Activated CD4-positive, alpha-beta T cell treated with anti-CD3 and anti-CD28 coated beads for 36 hours (primary cell): ENCODE measurements at regions not wholly inside any gene's neighbourhood (a gene's known extent, or its start where the extent isn't known, plus 50 kb on each side); places are given as distances from the start of the nearest gene placed in this dataset.

Source experiments
- ATAC-seq: fragments of 200-7000 bp; cut with Tn5 transposase; one replicate; pipeline ENCODE4 v1.10.0; 2021; ENCODE audit warnings: mild to moderate bottlenecking, moderate library complexity
- CTCF ChIA-PET: fragments of 350-600 bp; sonication (Branson Sonifier 250); formaldehyde crosslinking; loops from one replicate; lab custom pipeline; 2021; ENCODE audit warnings: antibody characterized with exemption; lab: Charles Lee
- POLR2A ChIA-PET: fragments of 350-600 bp; sonication (Branson Sonifier 250); formaldehyde crosslinking; loops from one replicate; lab custom pipeline; 2021; ENCODE audit warnings: antibody characterized with exemption, inconsistent platforms; lab: Charles Lee
- DNase-seq: peaks from one replicate; pipeline ENCODE4 v3.0.0-alpha.2; 2020
- H3K27ac Mint-ChIP-seq: one replicate; pipeline ENCODE4 v1.8.0; 2021; ENCODE audit warnings: mixed read lengths
- H3K27me3 Mint-ChIP-seq: one replicate; pipeline ENCODE4 v1.8.0; 2021; ENCODE audit warnings: mixed read lengths
- H3K36me3 Mint-ChIP-seq: one replicate; pipeline ENCODE4 v1.8.0; 2021; ENCODE audit warnings: low read depth, mixed read lengths
- H3K4me1 Mint-ChIP-seq: one replicate; pipeline ENCODE4 v1.8.0; 2021; ENCODE audit warnings: mixed read lengths
- H3K4me3 Mint-ChIP-seq: one replicate; pipeline ENCODE4 v1.8.0; 2021; ENCODE audit warnings: mild to moderate bottlenecking, moderate library complexity, mixed read lengths
- H3K9me3 Mint-ChIP-seq: one replicate; pipeline ENCODE4 v1.8.0; 2021; ENCODE audit warnings: low read depth, mixed read lengths
- intact Hi-C, 2 experiments: fragments of 100-400 bp; cut with DNase I in 1 of 2; cut with micrococcal nuclease in 1 of 2; formaldehyde crosslinking; loops; one replicate each; pipeline versions ENCODE4 v1.14.2 to v1.15.1; 2022 to 2024; cut with DNase I, micrococcal nuclease

GRCh38 chr12:22993609-22994315 lies 368.8 kb downstream of the ETNK1 start:
- CTCF ChIA-PET = no interaction called here

DNA sequence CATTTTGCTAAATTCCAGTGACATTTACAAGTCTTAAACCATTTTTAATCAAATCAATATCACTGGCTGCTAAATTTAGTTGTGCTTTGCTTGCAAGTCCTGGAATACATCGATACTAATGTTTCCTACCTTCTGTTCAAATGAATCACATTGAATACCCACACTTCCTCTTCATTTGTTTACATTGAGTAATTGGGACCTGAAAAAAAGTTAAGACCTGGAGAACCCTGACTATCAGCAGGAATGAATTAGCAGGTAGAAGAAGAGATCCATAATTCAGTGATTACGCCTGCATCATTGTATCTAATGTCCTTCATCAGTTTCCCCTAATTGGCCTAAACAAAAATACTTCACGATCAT lies 369.3 kb downstream of the ETNK1 start:
- Mint-ChIP-seq H3K27ac (no peak overlapping the region), H3K36me3 (no peaks in the 10 kb centered on the region), H3K9me3 (peaks cover 2% of the 10 kb centered on the region), H3K27me3 (no peaks in the 10 kb centered on the region), H3K4me1 (no peaks in the 10 kb centered on the region), H3K4me3 (no peak overlapping the region)
- ATAC-seq = no peak
- ChIA-PET POLR2A (no interaction called here), CTCF (no interaction called here)
- no peak for DNase-seq
- intact Hi-C loops = no loop called here

More at GRCh38 chr12:22993609-22994315, 368.8 kb downstream of the ETNK1 start:
- H3K4me1 Mint-ChIP-seq = no peaks in the 10 kb centered on the region
- no peak overlapping the region for H3K27ac Mint-ChIP-seq
- intact Hi-C loops = no loop called here
- no peak for DNase-seq
- H3K9me3 Mint-ChIP-seq = peaks cover 2% of the 10 kb centered on the region
- no peaks in the 10 kb centered on the region for H3K36me3 Mint-ChIP-seq
- H3K27me3 Mint-ChIP-seq = no peaks in the 10 kb centered on the region
- POLR2A ChIA-PET = no interaction called here
- H3K4me3 Mint-ChIP-seq = no peak overlapping the region
- ATAC-seq = no peak

GRCh38 chr12:23001487-23001886 lies 376.5 kb downstream of the ETNK1 start:
- Mint-ChIP-seq H3K9me3 (peaks cover 2% of the 10 kb centered on the region), H3K27me3 (no peaks in the 10 kb centered on the region), H3K36me3 (no peaks in the 10 kb centered on the region), H3K27ac (no peak overlapping the region), H3K4me3 (no peak overlapping the region), H3K4me1 (no peaks in the 10 kb centered on the region)
- ChIA-PET CTCF (interaction anchor here (0.7 kb wide), 1 partner anchor 48 kb away, joined by 3 read pairs; no protein-coding TSS in a partner anchor), POLR2A (no interaction called here)
- intact Hi-C loops = no loop called here
- no peak for ATAC-seq
- no peak for DNase-seq

GRCh38 chr12:23002381-23002780 lies 377.4 kb downstream of the ETNK1 start:
- H3K9me3 Mint-ChIP-seq = no peaks in the 10 kb centered on the region
- H3K27me3 Mint-ChIP-seq = no peaks in the 10 kb centered on the region
- intact Hi-C loops = no loop called here
- DNase-seq (no peak), ATAC-seq (no peak)
- H3K27ac Mint-ChIP-seq = no peak overlapping the region
- H3K4me3 Mint-ChIP-seq = no peak overlapping the region
- CTCF ChIA-PET = no interaction called here
- H3K36me3 Mint-ChIP-seq = no peaks in the 10 kb centered on the region
- H3K4me1 Mint-ChIP-seq = no peaks in the 10 kb centered on the region
- POLR2A ChIA-PET = no interaction called here

DNA sequence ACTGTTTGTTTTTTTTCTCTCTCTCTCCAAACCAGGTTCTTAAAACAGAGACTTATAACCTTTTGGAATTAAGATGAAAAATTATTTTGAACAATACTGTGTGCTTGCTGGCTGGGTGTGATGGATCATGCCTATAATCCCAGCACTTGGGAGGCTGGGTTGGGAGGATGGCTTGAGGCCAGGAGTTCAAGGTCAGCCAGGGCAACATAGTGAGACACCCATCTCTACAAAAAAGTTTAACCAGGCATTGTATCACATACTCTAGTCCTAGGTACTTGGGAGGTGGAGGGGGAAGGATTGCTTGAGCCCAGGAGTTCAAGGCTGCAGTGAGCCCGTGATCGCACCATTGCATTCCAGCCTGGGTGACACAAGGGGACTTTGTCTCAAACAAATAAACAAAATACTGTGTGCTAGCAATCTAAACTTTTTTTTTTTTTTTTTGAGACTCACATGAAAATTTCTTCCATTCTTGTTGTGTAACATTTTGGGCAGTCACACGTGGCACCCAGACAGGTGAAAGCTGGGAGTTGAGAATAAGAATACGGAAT lies 379.6 kb downstream of the ETNK1 start:
- Mint-ChIP-seq H3K9me3 (no peaks in the 10 kb centered on the region), H3K4me1 (no peaks in the 10 kb centered on the region), H3K36me3 (no peaks in the 10 kb centered on the region), H3K4me3 (no peak overlapping the region), H3K27me3 (no peaks in the 10 kb centered on the region), H3K27ac (no peak overlapping the region)
- POLR2A ChIA-PET = no interaction called here
- no peak for DNase-seq
- intact Hi-C loops = no loop called here
- ATAC-seq = no peak
- CTCF ChIA-PET = no interaction called here

DNA sequence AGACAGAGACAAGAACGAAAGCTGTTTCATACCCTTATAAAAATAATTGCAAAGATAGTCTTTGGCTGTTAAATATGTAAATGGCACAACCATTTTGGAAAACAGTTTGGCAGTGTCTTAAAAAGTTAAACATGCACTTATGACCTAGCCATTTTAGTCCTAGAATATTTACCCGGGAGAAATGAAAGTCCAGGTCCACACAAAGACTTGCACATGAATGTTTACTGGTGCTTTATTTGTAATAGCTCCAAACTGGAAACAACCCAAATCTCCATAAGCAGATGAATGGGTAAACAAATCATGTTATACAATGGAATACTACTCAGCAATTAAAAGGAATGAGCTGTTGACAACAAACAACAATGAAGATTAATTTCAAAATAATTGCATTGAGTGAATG lies 380.4 kb downstream of the ETNK1 start:
- ChIA-PET POLR2A (no interaction called here), CTCF (no interaction called here)
- Mint-ChIP-seq H3K36me3 (no peaks in the 10 kb centered on the region), H3K9me3 (no peaks in the 10 kb centered on the region), H3K4me1 (no peaks in the 10 kb centered on the region), H3K27ac (no peak overlapping the region), H3K27me3 (no peaks in the 10 kb centered on the region), H3K4me3 (no peak overlapping the region)
- intact Hi-C loops = no loop called here
- ATAC-seq (no peak), DNase-seq (no peak)

DNA sequence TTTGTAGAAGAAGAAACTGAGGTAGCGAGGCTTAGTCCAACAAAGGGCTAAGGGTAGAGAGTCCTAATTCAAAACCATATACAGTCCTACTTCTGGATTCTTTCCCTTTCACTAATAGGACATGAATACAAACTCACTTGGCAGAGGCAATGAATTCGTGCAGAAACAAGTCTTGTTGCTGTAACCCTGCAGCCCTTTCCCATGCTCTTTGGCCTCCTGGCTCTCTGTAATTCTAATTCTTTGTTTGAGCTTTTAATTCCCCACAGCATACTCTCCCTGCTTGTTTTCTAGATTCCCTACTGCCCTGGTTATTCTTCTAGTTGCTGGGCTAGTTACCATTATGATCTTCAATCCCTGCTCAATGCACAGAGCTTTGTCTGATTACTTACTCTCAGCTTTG lies 381.4 kb downstream of the ETNK1 start:
- CTCF ChIA-PET = interaction anchor here (0.6 kb wide), 1 partner anchor 1430 kb away, joined by 3 read pairs; no protein-coding TSS in a partner anchor
- Mint-ChIP-seq H3K9me3 (no peaks in the 10 kb centered on the region), H3K4me3 (no peak overlapping the region), H3K36me3 (no peaks in the 10 kb centered on the region), H3K27me3 (no peaks in the 10 kb centered on the region), H3K27ac (no peak overlapping the region), H3K4me1 (no peaks in the 10 kb centered on the region)
- POLR2A ChIA-PET = no interaction called here
- ATAC-seq (no peak), DNase-seq (no peak)
- intact Hi-C loops = no loop called here

DNA sequence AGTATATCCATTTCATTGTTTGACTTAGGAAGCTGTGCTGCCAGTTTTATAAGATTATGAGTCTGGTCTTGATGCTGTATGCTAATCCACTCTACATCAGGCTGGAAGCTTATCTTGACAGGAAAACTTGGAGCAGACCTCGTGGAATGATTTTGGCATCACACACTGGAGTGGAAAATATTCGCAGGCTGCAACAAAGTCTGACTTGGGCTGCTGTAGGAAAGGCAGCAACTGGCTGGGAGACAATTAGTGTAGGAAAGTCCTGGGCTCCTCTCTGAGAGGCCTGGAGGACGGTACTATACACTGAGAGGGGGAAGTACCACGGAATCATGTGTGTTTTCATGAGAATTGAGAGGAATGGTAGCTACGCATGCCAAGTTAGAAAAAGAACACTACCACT lies 383.7 kb downstream of the ETNK1 start:
- ChIA-PET POLR2A (no interaction called here), CTCF (no interaction called here)
- H3K4me3 Mint-ChIP-seq = no peak overlapping the region
- intact Hi-C loops = no loop called here
- no peaks in the 10 kb centered on the region for H3K4me1 Mint-ChIP-seq
- H3K36me3 Mint-ChIP-seq = no peaks in the 10 kb centered on the region
- no peak for ATAC-seq
- H3K9me3 Mint-ChIP-seq = peaks cover 5% of the 10 kb centered on the region
- no peak for DNase-seq
- H3K27ac Mint-ChIP-seq = no peak overlapping the region
- H3K27me3 Mint-ChIP-seq = no peaks in the 10 kb centered on the region

GRCh38 chr12:23014749-23015148 lies 389.8 kb downstream of the ETNK1 start:
- ATAC-seq = no peak
- Mint-ChIP-seq H3K4me1 (no peaks in the 10 kb centered on the region), H3K4me3 (no peak overlapping the region), H3K36me3 (no peaks in the 10 kb centered on the region), H3K27me3 (no peaks in the 10 kb centered on the region), H3K27ac (no peak overlapping the region), H3K9me3 (peaks cover 8% of the 10 kb centered on the region)
- intact Hi-C loops = no loop called here
- POLR2A ChIA-PET = interaction anchor here (0.5 kb wide), 1 partner anchor 27 kb away, joined by 4 read pairs; no protein-coding TSS in a partner anchor
- CTCF ChIA-PET = interaction anchor here (1.0 kb wide), 1 partner anchor 16 kb away, joined by 4 read pairs; no protein-coding TSS in a partner anchor
- DNase-seq = no peak

DNA sequence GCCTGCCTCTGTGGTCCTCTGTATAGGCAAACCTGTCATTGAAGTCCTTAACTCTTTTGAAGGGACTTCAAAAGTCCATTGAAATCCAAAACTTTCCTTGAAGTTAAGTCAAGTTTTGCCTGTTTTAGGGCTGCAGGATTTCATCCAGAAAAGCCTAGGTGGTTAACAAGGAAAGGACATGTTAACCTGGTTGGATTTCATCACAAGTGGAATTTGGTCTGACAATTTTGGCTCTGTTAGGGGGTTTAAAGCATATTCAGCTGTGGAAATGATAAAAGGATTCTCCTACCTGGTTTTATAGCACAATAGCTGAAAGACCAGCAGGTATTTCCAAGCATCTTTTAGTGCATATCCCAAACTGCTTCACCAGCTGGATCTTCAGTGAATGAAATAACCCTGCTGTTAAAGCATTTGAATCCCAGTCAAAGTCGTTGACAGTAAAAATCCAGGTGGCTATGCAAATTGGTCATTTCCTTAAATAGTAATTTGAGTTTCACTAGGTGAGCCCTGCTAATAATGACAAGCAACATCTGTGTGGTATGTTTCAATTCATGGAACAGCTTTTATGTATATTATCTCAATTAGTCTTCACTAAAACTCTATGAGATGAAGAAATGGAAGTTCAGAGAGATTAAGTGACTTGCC lies 400.5 kb downstream of the ETNK1 start:
- no peak for DNase-seq
- intact Hi-C loops = no loop called here
- CTCF ChIA-PET = no interaction called here
- H3K9me3 Mint-ChIP-seq = no peaks in the 10 kb centered on the region
- POLR2A ChIA-PET = no interaction called here
- H3K27me3 Mint-ChIP-seq = no peaks in the 10 kb centered on the region
- no peaks in the 10 kb centered on the region for H3K4me1 Mint-ChIP-seq
- no peak overlapping the region for H3K27ac Mint-ChIP-seq
- H3K36me3 Mint-ChIP-seq = no peaks in the 10 kb centered on the region
- no peak for ATAC-seq
- H3K4me3 Mint-ChIP-seq = no peak overlapping the region

- Mint-ChIP-seq H3K36me3 (no peaks in the 10 kb centered on the region), H3K27me3 (no peaks in the 10 kb centered on the region), H3K4me1 (no peaks in the 10 kb centered on the region), H3K27ac (no peak overlapping the region), H3K4me3 (no peak overlapping the region), H3K9me3 (no peaks in the 10 kb centered on the region)
- ChIA-PET POLR2A (no interaction called here), CTCF (no interaction called here)
- intact Hi-C loops = no loop called here
- DNase-seq = no peak
- no peak for ATAC-seq
These were observed 403.3 kb downstream of the ETNK1 start for GRCh38 chr12:23028158-23028802.

GRCh38 chr12:23029185-23029584 lies 404.2 kb downstream of the ETNK1 start:
- POLR2A ChIA-PET = no interaction called here
- no peaks in the 10 kb centered on the region for H3K4me1 Mint-ChIP-seq

More at GRCh38 chr12:23029185-23029584, 404.2 kb downstream of the ETNK1 start:
- intact Hi-C loops = no loop called here
- ATAC-seq (no peak), DNase-seq (no peak)
- no peaks in the 10 kb centered on the region for H3K27me3 Mint-ChIP-seq
- H3K4me3 Mint-ChIP-seq = no peak overlapping the region
- CTCF ChIA-PET = no interaction called here
- no peaks in the 10 kb centered on the region for H3K9me3 Mint-ChIP-seq
- H3K36me3 Mint-ChIP-seq = no peaks in the 10 kb centered on the region
- no peak overlapping the region for H3K27ac Mint-ChIP-seq
